ENCODE measurements at regions not wholly inside any gene's neighbourhood (a gene's known extent, or its start where the extent isn't known, plus 50 kb on each side); places are given as distances from the start of the nearest gene placed in this dataset.

- H3K9me2 ChIP-seq (replicated peaks; ENCODE audit: insufficient read depth, low read length), result no peaks in the 10 kb centered on the region
- H3K36me3 ChIP-seq (ENCODE audit: low read length), result no peaks in the 10 kb centered on the region
- H3K27me3 ChIP-seq (ENCODE audit: low read length), result no peaks in the 10 kb centered on the region
- no peaks in the 10 kb centered on the region for H3F3A ChIP-seq (ENCODE audit: insufficient read depth)
- H3K27ac ChIP-seq (ENCODE audit: low read depth, low read length), result no peak overlapping the region
- no peak overlapping the region for H3K9ac ChIP-seq (ENCODE audit: low read length)
- no peaks in the 10 kb centered on the region for H3K79me2 ChIP-seq (ENCODE audit: insufficient read depth, low read length)
- H3K9me3 ChIP-seq (ENCODE audit: insufficient read depth, low read length), result no peaks in the 10 kb centered on the region
- no peak overlapping the region for H3K4me2 ChIP-seq (ENCODE audit: low read depth, low read length, poor library complexity, severe bottlenecking)
- no peak overlapping the region for H2AFZ ChIP-seq (ENCODE audit: low read depth, low read length, severe bottlenecking)
- TF ChIP-seq, protein P1, sequence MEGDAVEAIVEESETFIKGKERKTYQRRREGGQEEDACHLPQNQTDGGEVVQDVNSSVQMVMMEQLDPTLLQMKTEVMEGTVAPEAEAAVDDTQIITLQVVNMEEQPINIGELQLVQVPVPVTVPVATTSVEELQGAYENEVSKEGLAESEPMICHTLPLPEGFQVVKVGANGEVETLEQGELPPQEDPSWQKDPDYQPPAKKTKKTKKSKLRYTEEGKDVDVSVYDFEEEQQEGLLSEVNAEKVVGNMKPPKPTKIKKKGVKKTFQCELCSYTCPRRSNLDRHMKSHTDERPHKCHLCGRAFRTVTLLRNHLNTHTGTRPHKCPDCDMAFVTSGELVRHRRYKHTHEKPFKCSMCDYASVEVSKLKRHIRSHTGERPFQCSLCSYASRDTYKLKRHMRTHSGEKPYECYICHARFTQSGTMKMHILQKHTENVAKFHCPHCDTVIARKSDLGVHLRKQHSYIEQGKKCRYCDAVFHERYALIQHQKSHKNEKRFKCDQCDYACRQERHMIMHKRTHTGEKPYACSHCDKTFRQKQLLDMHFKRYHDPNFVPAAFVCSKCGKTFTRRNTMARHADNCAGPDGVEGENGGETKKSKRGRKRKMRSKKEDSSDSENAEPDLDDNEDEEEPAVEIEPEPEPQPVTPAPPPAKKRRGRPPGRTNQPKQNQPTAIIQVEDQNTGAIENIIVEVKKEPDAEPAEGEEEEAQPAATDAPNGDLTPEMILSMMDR (IDR thresholded peaks at IDR 0.05; ENCODE audit: insufficient read depth, low read length, poor library complexity, severe bottlenecking), result no peak
- no peak for TF ChIP-seq EZH2phosphoT487 (conservative IDR thresholded peaks at IDR 0.05; ENCODE audit: low read length)
- no peak overlapping the region for H3K4me3 ChIP-seq (ENCODE audit: insufficient read depth, low read length, poor library complexity, severe bottlenecking)
- no peaks in the 10 kb centered on the region for H4K20me1 ChIP-seq (ENCODE audit: low read depth, low read length)
Observed at GRCh38 chr12:34396861-34397590, 374.7 kb downstream of the ALG10 start.

GRCh38 chr12:34397591-34398365, 375.5 kb downstream of the ALG10 start:
- Histone ChIP-seq H3K27me3 (ENCODE audit: low read length) (no peaks in the 10 kb centered on the region), H3K79me2 (ENCODE audit: insufficient read depth, low read length) (no peaks in the 10 kb centered on the region), H3K9ac (ENCODE audit: low read length) (no peak overlapping the region), H3K4me2 (ENCODE audit: low read depth, low read length, poor library complexity, severe bottlenecking) (no peak overlapping the region), H2AFZ (ENCODE audit: low read depth, low read length, severe bottlenecking) (no peak overlapping the region), H3K27ac (ENCODE audit: low read depth, low read length) (no peak overlapping the region), H3K4me3 (ENCODE audit: insufficient read depth, low read length, poor library complexity, severe bottlenecking) (no peak overlapping the region), H3K9me3 (ENCODE audit: insufficient read depth, low read length) (no peaks in the 10 kb centered on the region), H3K36me3 (ENCODE audit: low read length) (no peaks in the 10 kb centered on the region), H4K20me1 (ENCODE audit: low read depth, low read length) (no peaks in the 10 kb centered on the region), H3K9me2 (replicated peaks; ENCODE audit: insufficient read depth, low read length) (no peaks in the 10 kb centered on the region), H3F3A (ENCODE audit: insufficient read depth) (no peaks in the 10 kb centered on the region)
- no peak for TF ChIP-seq EZH2phosphoT487 (conservative IDR thresholded peaks at IDR 0.05; ENCODE audit: low read length)
- TF ChIP-seq, protein P1 (IDR thresholded peaks at IDR 0.05; ENCODE audit: insufficient read depth, low read length, poor library complexity, severe bottlenecking), result no peak

GRCh38 chr12:34398366-34398705, 376.0 kb downstream of the ALG10 start:
- TF ChIP-seq, protein P1 (IDR thresholded peaks at IDR 0.05; ENCODE audit: insufficient read depth, low read length, poor library complexity, severe bottlenecking), result no peak
- TF ChIP-seq EZH2phosphoT487 (conservative IDR thresholded peaks at IDR 0.05; ENCODE audit: low read length), result no peak
- no peaks in the 10 kb centered on the region for H4K20me1 ChIP-seq (ENCODE audit: low read depth, low read length)
- no peak overlapping the region for H3K9ac ChIP-seq (ENCODE audit: low read length)
- H3K36me3 ChIP-seq (ENCODE audit: low read length), result no peaks in the 10 kb centered on the region
- no peak overlapping the region for H2AFZ ChIP-seq (ENCODE audit: low read depth, low read length, severe bottlenecking)
- H3K4me2 ChIP-seq (ENCODE audit: low read depth, low read length, poor library complexity, severe bottlenecking), result no peak overlapping the region
- H3K4me3 ChIP-seq (ENCODE audit: insufficient read depth, low read length, poor library complexity, severe bottlenecking), result no peak overlapping the region
- H3K27ac ChIP-seq (ENCODE audit: low read depth, low read length), result no peak overlapping the region
- H3K9me3 ChIP-seq (ENCODE audit: insufficient read depth, low read length), result no peaks in the 10 kb centered on the region
- no peaks in the 10 kb centered on the region for H3K27me3 ChIP-seq (ENCODE audit: low read length)
- H3K9me2 ChIP-seq (replicated peaks; ENCODE audit: insufficient read depth, low read length), result no peaks in the 10 kb centered on the region
- H3F3A ChIP-seq (ENCODE audit: insufficient read depth), result no peaks in the 10 kb centered on the region
- no peaks in the 10 kb centered on the region for H3K79me2 ChIP-seq (ENCODE audit: insufficient read depth, low read length)
